Endothelial cell of umbilical vein (primary cell): ENCODE measurements at regions not wholly inside any gene's neighbourhood (a gene's known extent, or its start where the extent isn't known, plus 50 kb on each side); places are given as distances from the start of the nearest gene placed in this dataset.
"Not testable (repeated sequence)": the region's sequence is repeated elsewhere in the genome, so short reads cannot be mapped to it uniquely, and the experiment has no call there.

Experiments
- EZH2 ChIP-seq: IDR thresholded peaks from 2 replicates; pipeline ENCODE4 v1.6.1; 2012; ENCODE audit warnings: borderline replicate concordance, low read depth, mild to moderate bottlenecking, moderate library complexity, low read length, inconsistent platforms; ENCODE audit not compliant: severe bottlenecking
- GATA2 ChIP-seq: IDR thresholded peaks from 2 replicates; pipeline ENCODE4 v1.7.0; 2011; ENCODE audit warnings: low read depth, mild to moderate bottlenecking, moderate library complexity, mixed read lengths, low read length; ENCODE audit not compliant: insufficient read length, insufficient read depth
- POLR2A ChIP-seq: IDR thresholded peaks from 2 replicates; pipeline ENCODE4 v1.6.1; 2012; ENCODE audit warnings: low read depth, mild to moderate bottlenecking, control low read depth, low read length
- TF ChIP-seq, protein P1 (sequence below), 2 donors: IDR thresholded peaks; 1 replicate in 1 of 2; 2 replicates in 1 of 2; pipeline ENCODE4 v1.5.1; 2011; ENCODE audit warnings: low read length in 2 of 2, mild to moderate bottlenecking in 2 of 2, moderate library complexity in 2 of 2, control low read depth in 1 of 2, inconsistent platforms in 1 of 2, low read depth in 1 of 2; ENCODE audit not compliant: insufficient read depth in 1 of 2; ENCODE audit errors: extremely low read depth in 1 of 2

DNA sequence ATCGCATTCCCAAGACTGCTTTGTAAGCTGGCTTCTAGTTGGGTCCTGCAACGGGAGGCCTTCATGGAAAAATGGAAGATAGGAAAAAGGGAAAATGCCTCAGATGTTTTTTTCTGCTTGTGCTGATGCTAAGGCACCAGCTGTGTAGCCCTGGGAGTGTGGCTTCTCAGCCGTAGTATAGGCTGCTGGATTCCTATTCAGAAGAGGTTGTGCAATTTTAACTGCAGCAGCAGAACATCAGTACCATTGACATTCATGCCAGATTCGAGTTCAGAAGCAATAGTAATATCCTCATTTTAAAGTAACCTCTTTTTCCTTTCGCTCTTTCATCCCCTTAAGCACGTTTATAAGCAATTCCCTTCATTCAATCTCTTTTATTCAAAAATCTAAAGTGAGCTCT lies 119.1 kb upstream of the KCTD3 start:
- TF ChIP-seq, protein P1, sequence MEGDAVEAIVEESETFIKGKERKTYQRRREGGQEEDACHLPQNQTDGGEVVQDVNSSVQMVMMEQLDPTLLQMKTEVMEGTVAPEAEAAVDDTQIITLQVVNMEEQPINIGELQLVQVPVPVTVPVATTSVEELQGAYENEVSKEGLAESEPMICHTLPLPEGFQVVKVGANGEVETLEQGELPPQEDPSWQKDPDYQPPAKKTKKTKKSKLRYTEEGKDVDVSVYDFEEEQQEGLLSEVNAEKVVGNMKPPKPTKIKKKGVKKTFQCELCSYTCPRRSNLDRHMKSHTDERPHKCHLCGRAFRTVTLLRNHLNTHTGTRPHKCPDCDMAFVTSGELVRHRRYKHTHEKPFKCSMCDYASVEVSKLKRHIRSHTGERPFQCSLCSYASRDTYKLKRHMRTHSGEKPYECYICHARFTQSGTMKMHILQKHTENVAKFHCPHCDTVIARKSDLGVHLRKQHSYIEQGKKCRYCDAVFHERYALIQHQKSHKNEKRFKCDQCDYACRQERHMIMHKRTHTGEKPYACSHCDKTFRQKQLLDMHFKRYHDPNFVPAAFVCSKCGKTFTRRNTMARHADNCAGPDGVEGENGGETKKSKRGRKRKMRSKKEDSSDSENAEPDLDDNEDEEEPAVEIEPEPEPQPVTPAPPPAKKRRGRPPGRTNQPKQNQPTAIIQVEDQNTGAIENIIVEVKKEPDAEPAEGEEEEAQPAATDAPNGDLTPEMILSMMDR (IDR thresholded peaks at IDR 0.05; ENCODE audit: extremely low read depth in 1 of 2, insufficient read depth in 1 of 2, low read depth in 1 of 2, low read length in 2 of 2), result not testable (repeated sequence)
- TF ChIP-seq POLR2A, EZH2, GATA2: not testable (repeated sequence)
